HepG2 (cell line): ENCODE measurements at regions not wholly inside any gene's neighbourhood (a gene's known extent, or its start where the extent isn't known, plus 50 kb on each side); places are given as distances from the start of the nearest gene placed in this dataset.

Source experiments
- FOSL2 ChIP-seq: sonication (generic); formaldehyde crosslinking; IDR thresholded peaks from 2 replicates; pipeline ENCODE4 v1.4.0; 2020; ENCODE audit warnings: missing genetic modification reagents
- HCFC1 ChIP-seq: fragments of 150-350 bp; IDR thresholded peaks from 2 replicates; pipeline ENCODE4 v1.6.1; 2014; ENCODE audit warnings: low read depth, low read length
- MED13 ChIP-seq: sonication (generic); formaldehyde crosslinking; IDR thresholded peaks from 2 replicates; pipeline ENCODE4 v1.5.0; 2020; ENCODE audit warnings: missing genetic modification reagents
- NONO ChIP-seq, 2 experiments: fragments of 450-650 bp in 1 of 2; sonication (generic) in 1 of 2; formaldehyde crosslinking in 1 of 2; IDR thresholded peaks in 1 of 2; conservative IDR thresholded peaks in 1 of 2; 2 replicates each; pipeline versions ENCODE4 v1.6.1 to v1.8.0; 2017 to 2022; ENCODE audit warnings: mild to moderate bottlenecking in 1 of 2, missing genetic modification reagents in 1 of 2, moderate library complexity in 1 of 2
- RCOR2 ChIP-seq: IDR thresholded peaks from 2 replicates; pipeline ENCODE4 v1.6.1; 2016; ENCODE audit warnings: missing biosample characterization, missing genetic modification reagents
- SRSF9 ChIP-seq: fragments of 200-400 bp; formaldehyde crosslinking; IDR thresholded peaks from 2 replicates; pipeline ENCODE4 v1.6.1; 2018; ENCODE audit warnings: borderline replicate concordance, mild to moderate bottlenecking, low read depth, low read length; ENCODE audit not compliant: insufficient read depth, poor library complexity, severe bottlenecking
- YY1 ChIP-seq: IDR thresholded peaks from 2 replicates; pipeline ENCODE4 v1.6.1; 2011; ENCODE audit warnings: low read length, low read depth, moderate library complexity, mild to moderate bottlenecking; ENCODE audit not compliant: insufficient read depth, insufficient replicate concordance
- ZFY ChIP-seq: sonication (generic); formaldehyde crosslinking; IDR thresholded peaks from 2 replicates; pipeline ENCODE4 v1.4.0; 2020; ENCODE audit warnings: missing genetic modification reagents
- TF ChIP-seq, protein P1 (sequence below): sonication (generic); formaldehyde crosslinking; IDR thresholded peaks from 2 replicates; pipeline ENCODE4 v1.5.0; 2020; ENCODE audit warnings: mild to moderate bottlenecking, missing genetic modification reagents, moderate library complexity
- TF ChIP-seq, protein P2 (sequence below): fragments of 450-650 bp; IDR thresholded peaks from 2 replicates; pipeline ENCODE4 v1.6.1; 2016
- TF ChIP-seq, protein P3 (sequence below): IDR thresholded peaks from 2 replicates; pipeline ENCODE4 v1.6.1; 2016; ENCODE audit warnings: low read depth, borderline replicate concordance

DNA sequence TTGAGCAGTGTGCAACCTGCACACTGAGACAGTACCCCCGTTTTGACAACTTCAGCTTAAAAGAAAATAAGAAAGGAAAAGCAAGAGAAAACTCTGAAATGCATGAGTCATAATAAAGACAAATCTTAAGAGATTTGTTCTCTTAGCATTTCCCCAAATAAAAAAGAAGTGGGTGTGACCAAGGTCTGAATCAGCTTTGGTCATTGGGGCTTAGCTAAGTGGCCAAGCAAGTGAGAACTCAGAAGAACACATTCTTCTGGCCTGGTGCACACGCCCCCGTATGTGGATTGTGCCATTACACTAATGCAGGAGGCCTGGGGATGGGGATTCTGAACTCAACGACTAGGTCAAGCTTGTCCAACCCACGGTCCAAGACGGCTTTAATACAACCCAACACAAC lies 56.9 kb upstream of the PDZRN3 start:
- TF ChIP-seq NONO (IDR thresholded peaks at IDR 0.05) (no peak), NONO (CRISPR knock-in tag; conservative IDR thresholded peaks at IDR 0.05) (no peak), YY1 (no peak), RCOR2 (CRISPR knock-in tag) (no peak), SRSF9 (no peak), ZFY (no peak), FOSL2 (CRISPR knock-in tag) (no peak), HCFC1 (no peak), MED13 (CRISPR knock-in tag) (no peak)
- TF ChIP-seq, protein P1, sequence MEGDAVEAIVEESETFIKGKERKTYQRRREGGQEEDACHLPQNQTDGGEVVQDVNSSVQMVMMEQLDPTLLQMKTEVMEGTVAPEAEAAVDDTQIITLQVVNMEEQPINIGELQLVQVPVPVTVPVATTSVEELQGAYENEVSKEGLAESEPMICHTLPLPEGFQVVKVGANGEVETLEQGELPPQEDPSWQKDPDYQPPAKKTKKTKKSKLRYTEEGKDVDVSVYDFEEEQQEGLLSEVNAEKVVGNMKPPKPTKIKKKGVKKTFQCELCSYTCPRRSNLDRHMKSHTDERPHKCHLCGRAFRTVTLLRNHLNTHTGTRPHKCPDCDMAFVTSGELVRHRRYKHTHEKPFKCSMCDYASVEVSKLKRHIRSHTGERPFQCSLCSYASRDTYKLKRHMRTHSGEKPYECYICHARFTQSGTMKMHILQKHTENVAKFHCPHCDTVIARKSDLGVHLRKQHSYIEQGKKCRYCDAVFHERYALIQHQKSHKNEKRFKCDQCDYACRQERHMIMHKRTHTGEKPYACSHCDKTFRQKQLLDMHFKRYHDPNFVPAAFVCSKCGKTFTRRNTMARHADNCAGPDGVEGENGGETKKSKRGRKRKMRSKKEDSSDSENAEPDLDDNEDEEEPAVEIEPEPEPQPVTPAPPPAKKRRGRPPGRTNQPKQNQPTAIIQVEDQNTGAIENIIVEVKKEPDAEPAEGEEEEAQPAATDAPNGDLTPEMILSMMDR (CRISPR knock-in tag), result no peak
- TF ChIP-seq, protein P2, sequence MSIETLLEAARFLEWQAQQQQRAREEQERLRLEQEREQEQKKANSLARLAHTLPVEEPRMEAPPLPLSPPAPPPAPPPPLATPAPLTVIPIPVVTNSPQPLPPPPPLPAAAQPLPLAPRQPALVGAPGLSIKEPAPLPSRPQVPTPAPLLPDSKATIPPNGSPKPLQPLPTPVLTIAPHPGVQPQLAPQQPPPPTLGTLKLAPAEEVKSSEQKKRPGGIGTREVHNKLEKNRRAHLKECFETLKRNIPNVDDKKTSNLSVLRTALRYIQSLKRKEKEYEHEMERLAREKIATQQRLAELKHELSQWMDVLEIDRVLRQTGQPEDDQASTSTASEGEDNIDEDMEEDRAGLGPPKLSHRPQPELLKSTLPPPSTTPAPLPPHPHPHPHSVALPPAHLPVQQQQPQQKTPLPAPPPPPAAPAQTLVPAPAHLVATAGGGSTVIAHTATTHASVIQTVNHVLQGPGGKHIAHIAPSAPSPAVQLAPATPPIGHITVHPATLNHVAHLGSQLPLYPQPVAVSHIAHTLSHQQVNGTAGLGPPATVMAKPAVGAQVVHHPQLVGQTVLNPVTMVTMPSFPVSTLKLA, result no peak
- TF ChIP-seq, protein P3, sequence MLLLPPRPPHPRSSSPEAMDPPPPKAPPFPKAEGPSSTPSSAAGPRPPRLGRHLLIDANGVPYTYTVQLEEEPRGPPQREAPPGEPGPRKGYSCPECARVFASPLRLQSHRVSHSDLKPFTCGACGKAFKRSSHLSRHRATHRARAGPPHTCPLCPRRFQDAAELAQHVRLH (CRISPR knock-in tag), result no peak
